CD4-positive, alpha-beta T cell (primary cell): ENCODE measurements at regions not wholly inside any gene's neighbourhood (a gene's known extent, or its start where the extent isn't known, plus 50 kb on each side); places are given as distances from the start of the nearest gene placed in this dataset.

Experiments used
- ATAC-seq: fragments of 200-7000 bp; cut with Tn5 transposase; one replicate; pipeline ENCODE4 v1.10.0; 2022; ENCODE audit warnings: mild to moderate bottlenecking; ENCODE audit not compliant: poor library complexity
- CTCF ChIA-PET: fragments of 350-600 bp; sonication (Branson Sonifier 250); formaldehyde crosslinking; loops from one replicate; lab custom pipeline; 2021; ENCODE audit warnings: antibody characterized with exemption, inconsistent platforms; lab: Charles Lee
- POLR2A ChIA-PET: fragments of 350-600 bp; sonication (Branson Sonifier 250); formaldehyde crosslinking; loops from one replicate; lab custom pipeline; 2021; ENCODE audit warnings: antibody characterized with exemption, inconsistent platforms; lab: Charles Lee
- DNase-seq, 14 experiments: peaks; one replicate each; pipeline ENCODE4 v3.0.0-alpha.2; 2013 to 2020; ENCODE audit warnings: mixed read lengths in 2 of 14
- H3K27ac ChIP-seq, 2 donors: one replicate each; pipeline versions ENCODE4 v1.5.1 to v1.7.0; 2013; ENCODE audit warnings: low read length in 2 of 2, low read depth in 1 of 2, mild to moderate bottlenecking in 1 of 2
- H3K27me3 ChIP-seq, 2 experiments: 1 replicate in 1 of 2; 2 replicates in 1 of 2; pipeline versions ENCODE4 v1.6.1 to v1.7.0; 2013; ENCODE audit warnings: low read length in 2 of 2, control low read depth in 1 of 2, mild to moderate bottlenecking in 1 of 2, moderate library complexity in 1 of 2; ENCODE audit not compliant: insufficient read depth in 2 of 2, control insufficient read depth in 1 of 2
- H3K36me3 ChIP-seq: one replicate; pipeline ENCODE4 v1.6.1; 2013; ENCODE audit warnings: low read length, control low read depth; ENCODE audit not compliant: insufficient read depth
- H3K4me1 ChIP-seq: one replicate; pipeline ENCODE4 v1.6.1; 2013; ENCODE audit warnings: low read length, control low read depth; ENCODE audit not compliant: insufficient read depth
- H3K4me3 ChIP-seq: one replicate; pipeline ENCODE4 v1.5.1; 2013; ENCODE audit warnings: mild to moderate bottlenecking, low read length, moderate library complexity
- H3K9me3 ChIP-seq, 2 experiments: 1 replicate in 1 of 2; 2 replicates in 1 of 2; pipeline versions ENCODE4 v1.6.1 to v1.7.0; 2013; ENCODE audit warnings: low read length in 2 of 2, mild to moderate bottlenecking in 2 of 2, control low read depth in 1 of 2, moderate library complexity in 1 of 2; ENCODE audit not compliant: control insufficient read depth in 1 of 2, insufficient read depth in 1 of 2
- H3K27ac Mint-ChIP-seq: one replicate; pipeline ENCODE4 v1.8.0; 2020; ENCODE audit warnings: mixed read lengths
- H3K27me3 Mint-ChIP-seq: one replicate; pipeline ENCODE4 v1.8.0; 2021; ENCODE audit warnings: mixed read lengths
- H3K36me3 Mint-ChIP-seq: one replicate; pipeline ENCODE4 v1.8.0; 2021; ENCODE audit warnings: low read depth, mixed read lengths
- H3K4me1 Mint-ChIP-seq: one replicate; pipeline ENCODE4 v1.8.0; 2021; ENCODE audit warnings: low read depth, mixed read lengths
- H3K4me3 Mint-ChIP-seq: one replicate; pipeline ENCODE4 v1.8.0; 2020; ENCODE audit warnings: mild to moderate bottlenecking, mixed read lengths
- H3K9me3 Mint-ChIP-seq: one replicate; pipeline ENCODE4 v1.8.0; 2020; ENCODE audit warnings: mixed read lengths
- intact Hi-C, 2 experiments: fragments of 100-400 bp; cut with DNase I in 1 of 2; cut with micrococcal nuclease in 1 of 2; formaldehyde crosslinking; loops; one replicate each; pipeline versions ENCODE4 v1.15.1 to v1.9.0; 2023 to 2025; cut with DNase I, micrococcal nuclease
- TF ChIP-seq, protein P1 (sequence below): fragments of 200-600 bp; IDR thresholded peaks from one replicate; pipeline ENCODE4 v1.8.0; 2022; ENCODE audit warnings: antibody characterized with exemption, mild to moderate bottlenecking

DNA sequence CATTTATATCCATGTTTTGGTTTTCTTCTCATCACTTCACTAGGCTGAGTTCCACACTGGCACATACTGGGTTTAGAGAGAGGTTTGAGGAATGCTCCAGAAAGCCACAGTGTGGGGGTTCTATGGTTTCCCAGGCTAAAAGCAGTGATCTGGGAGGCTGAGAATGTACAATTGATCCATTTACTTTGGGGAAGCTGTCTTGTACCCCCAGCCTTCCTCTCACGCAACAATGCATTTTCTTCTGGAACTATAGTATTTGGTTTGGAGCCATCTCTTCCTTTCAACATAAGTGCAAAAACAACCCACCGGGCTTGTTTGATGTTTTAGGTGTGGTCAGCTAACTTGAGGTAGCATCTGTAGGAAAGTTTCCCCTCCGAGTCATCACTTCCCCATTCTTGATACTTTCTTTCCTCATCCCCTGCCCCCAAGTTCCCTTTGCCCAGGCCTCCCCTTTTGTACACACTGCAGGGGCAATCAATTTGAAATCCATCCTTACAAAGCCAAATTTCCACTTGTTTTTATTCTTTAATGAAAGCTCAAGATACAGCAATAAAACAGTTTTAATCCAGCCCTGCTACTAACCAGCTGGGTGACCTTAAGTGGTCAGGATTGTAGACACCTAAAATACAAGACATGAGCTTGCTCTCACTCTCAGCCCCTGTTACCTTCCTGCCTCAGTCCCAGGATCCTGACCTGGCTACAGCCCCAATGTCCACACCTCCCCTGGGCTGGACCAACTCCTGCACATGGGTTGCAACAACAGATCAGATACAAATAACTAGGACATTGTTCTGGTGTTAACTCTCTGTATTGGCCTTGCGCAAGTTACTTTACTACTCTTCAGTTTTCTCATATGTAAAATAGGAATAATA, 109.2 kb downstream of the FHDC1 start:
- ATAC-seq (no peak), DNase-seq (no peak)
- Histone ChIP-seq H3K27me3 (no peaks in the 10 kb centered on the region), H3K36me3 (no peaks in the 10 kb centered on the region), H3K4me3 (no peak overlapping the region), H3K27ac (no peak overlapping the region), H3K4me1 (no peaks in the 10 kb centered on the region), H3K9me3 (peaks cover 0 to 4% of the 10 kb centered on the region in 2 experiments)
- Mint-ChIP-seq H3K4me3 (no peak overlapping the region), H3K27ac (no peak overlapping the region), H3K36me3 (no peaks in the 10 kb centered on the region), H3K4me1 (no peaks in the 10 kb centered on the region), H3K9me3 (no peaks in the 10 kb centered on the region), H3K27me3 (peaks cover 7% of the 10 kb centered on the region)
- ChIA-PET POLR2A (no interaction called here), CTCF (no interaction called here)
- TF ChIP-seq, protein P1, sequence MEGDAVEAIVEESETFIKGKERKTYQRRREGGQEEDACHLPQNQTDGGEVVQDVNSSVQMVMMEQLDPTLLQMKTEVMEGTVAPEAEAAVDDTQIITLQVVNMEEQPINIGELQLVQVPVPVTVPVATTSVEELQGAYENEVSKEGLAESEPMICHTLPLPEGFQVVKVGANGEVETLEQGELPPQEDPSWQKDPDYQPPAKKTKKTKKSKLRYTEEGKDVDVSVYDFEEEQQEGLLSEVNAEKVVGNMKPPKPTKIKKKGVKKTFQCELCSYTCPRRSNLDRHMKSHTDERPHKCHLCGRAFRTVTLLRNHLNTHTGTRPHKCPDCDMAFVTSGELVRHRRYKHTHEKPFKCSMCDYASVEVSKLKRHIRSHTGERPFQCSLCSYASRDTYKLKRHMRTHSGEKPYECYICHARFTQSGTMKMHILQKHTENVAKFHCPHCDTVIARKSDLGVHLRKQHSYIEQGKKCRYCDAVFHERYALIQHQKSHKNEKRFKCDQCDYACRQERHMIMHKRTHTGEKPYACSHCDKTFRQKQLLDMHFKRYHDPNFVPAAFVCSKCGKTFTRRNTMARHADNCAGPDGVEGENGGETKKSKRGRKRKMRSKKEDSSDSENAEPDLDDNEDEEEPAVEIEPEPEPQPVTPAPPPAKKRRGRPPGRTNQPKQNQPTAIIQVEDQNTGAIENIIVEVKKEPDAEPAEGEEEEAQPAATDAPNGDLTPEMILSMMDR = no peak
- intact Hi-C loops = no loop called here

DNA sequence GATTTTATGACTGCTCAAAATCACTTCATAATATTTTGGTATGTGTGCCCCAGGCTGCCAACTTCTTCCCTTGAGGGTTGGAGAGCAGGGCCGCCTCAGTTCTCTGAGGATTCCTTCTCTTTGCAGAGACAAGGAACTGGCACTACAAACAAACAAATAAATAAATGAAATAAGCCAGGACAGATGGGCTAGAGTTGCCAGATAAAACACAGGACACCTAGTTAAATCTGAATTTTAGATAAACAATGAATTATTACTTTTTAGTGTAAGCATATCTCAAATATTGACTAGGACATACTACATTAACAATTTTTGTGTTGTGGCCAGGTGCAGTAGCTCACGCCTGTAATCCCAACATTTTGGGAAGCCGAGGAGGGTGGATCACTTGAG, 122.5 kb downstream of the FHDC1 start:
- Mint-ChIP-seq H3K4me3 (no peak overlapping the region), H3K4me1 (no peaks in the 10 kb centered on the region), H3K9me3 (no peaks in the 10 kb centered on the region), H3K27ac (no peak overlapping the region), H3K27me3 (peaks cover 41% of the 10 kb centered on the region), H3K36me3 (no peaks in the 10 kb centered on the region)
- no peak overlapping the region for H3K4me3 ChIP-seq
- intact Hi-C loops = no loop called here
- no peaks in the 10 kb centered on the region for H3K9me3 ChIP-seq
- H3K27me3 ChIP-seq = peaks cover 26 to 31% of the 10 kb centered on the region in 2 experiments
- DNase-seq (no peak), ATAC-seq (no peak)
- H3K36me3 ChIP-seq = no peaks in the 10 kb centered on the region
- H3K4me1 ChIP-seq = no peaks in the 10 kb centered on the region
- TF ChIP-seq, protein P1 = no peak
- no peak overlapping the region for H3K27ac ChIP-seq
- POLR2A ChIA-PET = no interaction called here
- CTCF ChIA-PET = no interaction called here

DNA sequence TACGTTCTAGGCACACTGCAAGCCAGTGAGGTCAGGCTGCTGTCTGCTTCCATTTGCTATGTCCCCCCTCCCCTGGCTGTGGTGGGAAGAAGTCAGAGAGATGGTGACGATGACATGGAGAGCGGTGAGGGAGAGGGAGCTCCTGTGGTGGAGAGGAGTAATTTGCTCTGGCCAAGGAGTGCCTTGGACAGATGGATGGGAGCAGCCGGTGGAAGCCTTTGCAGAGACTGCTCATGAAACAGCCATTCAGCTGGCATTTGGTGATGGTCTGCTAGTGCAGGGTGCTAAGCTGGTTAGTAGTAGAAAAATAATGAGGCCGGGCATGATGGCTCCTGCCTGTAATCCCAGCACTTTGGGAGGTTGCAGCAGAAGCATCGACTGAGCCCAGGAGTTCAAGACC, 124.1 kb downstream of the FHDC1 start:
- TF ChIP-seq, protein P1 = no peak
- Histone ChIP-seq H3K27me3 (peaks cover 18 to 26% of the 10 kb centered on the region in 2 experiments), H3K4me3 (no peak overlapping the region), H3K9me3 (peaks cover 0 to 6% of the 10 kb centered on the region in 2 experiments), H3K27ac (no peak overlapping the region), H3K36me3 (no peaks in the 10 kb centered on the region), H3K4me1 (no peaks in the 10 kb centered on the region)
- Mint-ChIP-seq H3K9me3 (no peaks in the 10 kb centered on the region), H3K4me1 (no peaks in the 10 kb centered on the region), H3K4me3 (no peak overlapping the region), H3K27me3 (peaks cover 36% of the 10 kb centered on the region), H3K36me3 (no peaks in the 10 kb centered on the region), H3K27ac (no peak overlapping the region)
- CTCF ChIA-PET = no interaction called here
- intact Hi-C loops = no loop called here
- POLR2A ChIA-PET = no interaction called here
- DNase-seq (no peak), ATAC-seq (no peak)
